Activated CD4-positive, alpha-beta memory T cell treated with anti-CD3 and anti-CD28 coated beads, Interleukin-2, amount 10 ng/mL, durations not matched to agents 7 days and 5 days (primary cell): ENCODE measurements at regions not wholly inside any gene's neighbourhood (a gene's known extent, or its start where the extent isn't known, plus 50 kb on each side); places are given as distances from the start of the nearest gene placed in this dataset.

Experiments used
- CTCF ChIA-PET: fragments of 350-600 bp; sonication (Branson Sonifier 250); formaldehyde crosslinking; loops from one replicate; lab custom pipeline; 2021; ENCODE audit warnings: antibody characterized with exemption, inconsistent platforms; lab: Charles Lee
- POLR2A ChIA-PET: fragments of 350-600 bp; sonication (Branson Sonifier 250); formaldehyde crosslinking; loops from one replicate; lab custom pipeline; 2021; ENCODE audit warnings: antibody characterized with exemption; lab: Charles Lee
- DNase-seq: peaks from one replicate; pipeline ENCODE4 v3.0.0-alpha.2; 2020
- H3K27ac Mint-ChIP-seq: one replicate; pipeline ENCODE4 v1.8.0; 2021; ENCODE audit warnings: mild to moderate bottlenecking, mixed read lengths
- H3K27me3 Mint-ChIP-seq: one replicate; pipeline ENCODE4 v1.8.0; 2021; ENCODE audit warnings: mixed read lengths
- H3K36me3 Mint-ChIP-seq: one replicate; pipeline ENCODE4 v1.8.0; 2021; ENCODE audit warnings: low read depth, mixed read lengths
- H3K4me1 Mint-ChIP-seq: one replicate; pipeline ENCODE4 v1.8.0; 2021; ENCODE audit warnings: mixed read lengths
- H3K4me3 Mint-ChIP-seq: one replicate; pipeline ENCODE4 v1.8.0; 2021; ENCODE audit warnings: mild to moderate bottlenecking, mixed read lengths
- H3K9me3 Mint-ChIP-seq: one replicate; pipeline ENCODE4 v1.8.0; 2021; ENCODE audit warnings: mixed read lengths

- Mint-ChIP-seq H3K27me3 (peaks cover 8% of the 10 kb centered on the region), H3K27ac (no peak overlapping the region)
- POLR2A ChIA-PET = no interaction called here
Observed at GRCh38 chr12:68559984-68560850, 50.5 kb upstream of the RAP1B start.

GRCh38 chr12:68560851-68561422 is 49.8 kb upstream of the RAP1B start:
- Mint-ChIP-seq H3K27me3 (peaks cover 5% of the 10 kb centered on the region), H3K27ac (no peak overlapping the region), H3K4me1 (peaks cover 34% of the 10 kb centered on the region), H3K4me3 (no peak overlapping the region), H3K36me3 (no peaks in the 10 kb centered on the region), H3K9me3 (peaks cover 2% of the 10 kb centered on the region)
- no peak for DNase-seq
- POLR2A ChIA-PET = no interaction called here
- CTCF ChIA-PET = no interaction called here

More at GRCh38 chr12:68559984-68560850, 50.5 kb upstream of the RAP1B start:
- CTCF ChIA-PET = no interaction called here
- Mint-ChIP-seq H3K4me1 (peaks cover 27% of the 10 kb centered on the region), H3K4me3 (no peak overlapping the region), H3K36me3 (no peaks in the 10 kb centered on the region), H3K9me3 (peaks cover 2% of the 10 kb centered on the region)
- DNase-seq = no peak
